Epithelial cell of proximal tubule (primary cell): ENCODE measurements at regions not wholly inside any gene's neighbourhood (a gene's known extent, or its start where the extent isn't known, plus 50 kb on each side); places are given as distances from the start of the nearest gene placed in this dataset.

Experiments
- DNase-seq: peaks from one replicate; pipeline ENCODE4 v3.0.0-alpha.2; 2011; ENCODE audit warnings: low read depth
- H3K4me3 ChIP-seq: 2 replicates; pipeline ENCODE4 v1.5.1; 2011; ENCODE audit warnings: low read depth, mild to moderate bottlenecking, low read length
- TF ChIP-seq, protein P1 (sequence below): conservative IDR thresholded peaks from 2 replicates; pipeline ENCODE4 v1.5.1; 2012; ENCODE audit warnings: low read depth, mild to moderate bottlenecking, low read length

DNA sequence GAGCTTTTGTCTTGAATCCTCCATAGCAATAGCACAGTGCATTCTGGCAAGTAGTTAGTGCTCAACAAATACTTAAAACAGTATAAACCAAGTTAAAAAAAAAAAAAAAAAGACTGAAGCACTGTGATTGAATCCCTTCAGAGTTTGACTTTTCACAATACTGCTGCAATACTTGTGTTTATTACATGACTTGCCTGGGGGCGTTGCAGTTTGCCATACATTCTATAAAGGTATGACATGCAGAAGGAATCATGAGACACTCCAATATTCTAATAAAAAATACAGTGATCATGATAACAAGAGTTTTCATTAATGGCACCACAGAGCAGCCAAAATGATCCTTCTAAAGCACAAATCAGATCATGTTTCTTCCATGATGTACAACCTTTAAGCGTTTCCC, 205.0 kb upstream of the CDKN3 start:
- no peak overlapping the region for H3K4me3 ChIP-seq
- TF ChIP-seq, protein P1, sequence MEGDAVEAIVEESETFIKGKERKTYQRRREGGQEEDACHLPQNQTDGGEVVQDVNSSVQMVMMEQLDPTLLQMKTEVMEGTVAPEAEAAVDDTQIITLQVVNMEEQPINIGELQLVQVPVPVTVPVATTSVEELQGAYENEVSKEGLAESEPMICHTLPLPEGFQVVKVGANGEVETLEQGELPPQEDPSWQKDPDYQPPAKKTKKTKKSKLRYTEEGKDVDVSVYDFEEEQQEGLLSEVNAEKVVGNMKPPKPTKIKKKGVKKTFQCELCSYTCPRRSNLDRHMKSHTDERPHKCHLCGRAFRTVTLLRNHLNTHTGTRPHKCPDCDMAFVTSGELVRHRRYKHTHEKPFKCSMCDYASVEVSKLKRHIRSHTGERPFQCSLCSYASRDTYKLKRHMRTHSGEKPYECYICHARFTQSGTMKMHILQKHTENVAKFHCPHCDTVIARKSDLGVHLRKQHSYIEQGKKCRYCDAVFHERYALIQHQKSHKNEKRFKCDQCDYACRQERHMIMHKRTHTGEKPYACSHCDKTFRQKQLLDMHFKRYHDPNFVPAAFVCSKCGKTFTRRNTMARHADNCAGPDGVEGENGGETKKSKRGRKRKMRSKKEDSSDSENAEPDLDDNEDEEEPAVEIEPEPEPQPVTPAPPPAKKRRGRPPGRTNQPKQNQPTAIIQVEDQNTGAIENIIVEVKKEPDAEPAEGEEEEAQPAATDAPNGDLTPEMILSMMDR: no peak
- DNase-seq: no peak

DNA sequence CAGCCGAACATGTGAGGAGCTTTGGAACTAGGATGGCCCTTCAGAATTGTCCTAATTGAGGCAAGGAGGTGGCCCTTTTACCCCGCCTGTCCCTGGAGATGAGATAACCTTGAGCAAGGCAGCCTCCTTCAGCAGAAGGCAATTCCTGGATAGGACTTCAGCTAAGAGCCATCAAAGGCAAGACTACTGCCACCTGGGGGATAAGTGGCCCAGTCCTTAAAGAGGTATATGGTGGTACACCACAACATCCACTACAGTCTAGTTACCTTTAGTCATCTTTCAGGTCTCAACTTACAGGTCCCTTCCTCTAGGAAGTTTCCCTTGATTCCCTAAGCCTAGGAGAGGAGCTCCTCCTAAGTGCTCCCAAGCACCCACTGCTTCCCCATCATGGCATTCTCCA, 204.2 kb upstream of the CDKN3 start:
- DNase-seq: no peak
- TF ChIP-seq, protein P1: no peak
- H3K4me3 ChIP-seq: no peak overlapping the region

DNA sequence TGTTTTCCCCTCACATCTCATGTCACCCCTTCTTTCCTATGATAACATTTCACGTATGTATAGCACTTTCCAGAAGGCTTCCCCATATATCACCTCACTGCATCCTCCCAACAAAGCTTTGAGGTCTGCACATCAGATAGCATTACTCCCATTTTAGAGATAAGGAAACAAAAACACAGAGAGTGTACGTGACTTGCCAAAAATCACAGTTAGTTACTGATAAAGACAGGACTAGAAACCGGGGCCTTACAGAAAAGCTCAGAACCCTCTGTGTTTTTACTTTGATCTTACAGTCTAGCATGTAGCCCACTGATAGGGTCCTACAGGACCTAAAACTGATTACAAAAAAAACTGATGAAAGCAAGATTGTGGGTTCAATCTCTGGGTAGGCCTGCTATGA, 202.9 kb upstream of the CDKN3 start:
- TF ChIP-seq, protein P1: no peak
- no peak overlapping the region for H3K4me3 ChIP-seq
- no peak for DNase-seq

DNA sequence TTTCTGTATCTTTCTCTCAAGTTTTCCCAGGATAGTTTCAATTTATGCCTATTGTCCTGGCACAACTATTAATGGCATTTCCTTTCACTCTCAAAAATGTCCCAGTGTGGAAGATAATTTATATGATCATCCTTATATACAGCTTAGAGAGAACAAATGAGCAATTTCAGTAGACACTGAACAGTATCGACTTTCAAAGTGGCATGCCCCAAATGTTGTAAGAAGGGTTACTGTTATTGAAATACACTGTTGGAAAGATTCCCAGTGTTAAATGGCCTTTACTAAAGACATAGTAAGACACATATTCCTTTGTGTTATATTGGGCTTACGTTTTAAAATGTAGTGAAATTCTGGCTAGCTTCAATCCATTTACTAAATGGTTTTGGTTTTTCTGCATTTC, 202.3 kb upstream of the CDKN3 start:
- no peak overlapping the region for H3K4me3 ChIP-seq
- no peak for DNase-seq
- TF ChIP-seq, protein P1: no peak

DNA sequence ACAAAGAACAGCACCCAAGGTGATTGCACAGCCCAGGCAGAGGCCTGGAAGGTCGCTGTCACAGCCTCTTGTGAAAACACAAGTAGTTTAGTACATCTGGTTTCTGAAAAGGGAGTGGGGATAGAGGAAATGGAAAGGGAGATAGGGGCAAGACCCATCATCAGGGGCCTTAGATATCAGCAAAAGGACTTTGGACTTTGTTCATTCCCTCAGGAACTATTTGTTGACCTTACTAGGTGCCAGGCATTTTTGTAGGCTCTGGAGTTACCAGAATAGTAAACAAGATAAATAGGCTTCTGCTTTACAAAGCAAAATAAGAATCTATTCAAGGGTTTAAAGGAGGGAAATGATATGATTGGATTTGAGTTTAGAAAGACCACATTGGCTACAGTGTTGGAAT, 199.4 kb upstream of the CDKN3 start:
- DNase-seq: no peak
- TF ChIP-seq, protein P1: no peak
- no peak overlapping the region for H3K4me3 ChIP-seq

DNA sequence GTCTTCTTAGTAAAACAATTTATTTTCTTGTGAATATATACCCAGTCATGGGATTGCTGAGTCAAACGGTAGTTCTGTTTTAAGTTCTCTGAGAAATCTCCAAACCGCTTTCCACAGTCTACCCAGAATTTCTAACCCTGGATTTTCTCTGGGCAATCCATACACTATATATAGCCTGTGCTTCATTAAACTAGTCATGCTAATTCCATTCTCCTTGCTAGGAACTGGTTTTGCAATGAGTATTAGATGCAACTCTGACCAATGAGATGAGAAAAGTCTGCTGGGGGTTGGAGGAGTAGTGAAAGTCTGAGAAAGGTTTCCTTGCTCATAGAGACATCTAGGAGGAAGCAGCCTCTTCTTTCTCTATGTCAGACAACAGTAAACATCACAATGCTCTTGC, 196.1 kb upstream of the CDKN3 start:
- TF ChIP-seq, protein P1: no peak
- DNase-seq: no peak
- no peak overlapping the region for H3K4me3 ChIP-seq

DNA sequence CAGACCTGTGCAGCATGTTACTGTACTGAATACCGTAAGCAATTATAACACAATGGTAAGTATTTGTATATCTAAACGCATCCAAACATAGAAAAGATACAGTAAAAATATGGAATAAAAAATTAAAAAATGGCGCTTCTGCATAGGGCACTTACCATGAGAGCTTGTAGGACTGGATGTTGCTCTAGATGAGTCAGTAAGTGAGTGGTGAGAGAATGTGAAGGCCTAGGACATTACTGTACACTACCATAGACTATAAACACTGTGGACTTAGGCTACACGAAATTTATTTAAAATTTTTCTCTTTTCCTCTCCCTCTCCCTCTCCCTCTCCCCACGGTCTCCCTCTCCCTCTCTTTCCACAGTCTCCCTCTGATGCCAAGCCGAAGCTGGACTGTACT, 194.5 kb upstream of the CDKN3 start:
- DNase-seq: no peak
- TF ChIP-seq, protein P1: no peak
- H3K4me3 ChIP-seq: no peak overlapping the region
